Mucosa of rectum (tissue), 2 donors: ENCODE measurements at regions not wholly inside any gene's neighbourhood (a gene's known extent, or its start where the extent isn't known, plus 50 kb on each side); places are given as distances from the start of the nearest gene placed in this dataset.

Experiments used
- H3K27ac ChIP-seq, 2 donors: one replicate each; pipeline ENCODE4 v1.7.0; 2013; ENCODE audit warnings: inconsistent platforms in 2 of 2, low read depth in 2 of 2, low read length in 2 of 2
- H3K27me3 ChIP-seq, 2 donors: one replicate each; pipeline ENCODE4 v1.7.0; 2013; ENCODE audit warnings: low read length in 2 of 2; ENCODE audit not compliant: control insufficient read depth in 2 of 2, insufficient read depth in 2 of 2
- H3K36me3 ChIP-seq, 2 donors: one replicate each; pipeline ENCODE4 v1.7.0; 2013; ENCODE audit warnings: low read length in 2 of 2; ENCODE audit not compliant: control insufficient read depth in 2 of 2, insufficient read depth in 2 of 2
- H3K4me1 ChIP-seq, 2 donors: one replicate each; pipeline ENCODE4 v1.7.0; 2013; ENCODE audit warnings: low read length in 2 of 2, mild to moderate bottlenecking in 1 of 2; ENCODE audit not compliant: control insufficient read depth in 2 of 2, insufficient read depth in 2 of 2
- H3K4me3 ChIP-seq, 2 donors: one replicate each; pipeline ENCODE4 v1.7.0; 2013; ENCODE audit warnings: low read length in 2 of 2
- H3K9ac ChIP-seq, 2 donors: one replicate each; pipeline ENCODE4 v1.7.0; 2013; ENCODE audit warnings: low read length in 2 of 2, low read depth in 1 of 2, mild to moderate bottlenecking in 1 of 2
- H3K9me3 ChIP-seq, 2 donors: one replicate each; pipeline ENCODE4 v1.7.0; 2013; ENCODE audit warnings: low read length in 2 of 2; ENCODE audit not compliant: control insufficient read depth in 2 of 2
- donor health status: healthy.
- donor health status: Normal muscosa, but diverticular disease.

- H3K4me1 ChIP-seq: no peaks in the 10 kb centered on the region
- no peak overlapping the region for H3K4me3 ChIP-seq
- H3K27ac ChIP-seq: no peak overlapping the region
- H3K9me3 ChIP-seq: no peaks in the 10 kb centered on the region
- no peak overlapping the region for H3K9ac ChIP-seq
- H3K27me3 ChIP-seq: no peaks in the 10 kb centered on the region
- H3K36me3 ChIP-seq: peaks cover 2 to 9% of the 10 kb centered on the region in 2 donors
Observed at GRCh38 chrX:45743906-45744625, 543.4 kb upstream of the DIPK2B start.

GRCh38 chrX:45743081-45743533 is 542.4 kb upstream of the DIPK2B start:
- Histone ChIP-seq H3K27me3 (no peaks in the 10 kb centered on the region), H3K4me3 (no peak overlapping the region), H3K36me3 (peaks cover 2 to 9% of the 10 kb centered on the region in 2 donors), H3K27ac (no peak overlapping the region), H3K9me3 (no peaks in the 10 kb centered on the region), H3K9ac (no peak overlapping the region), H3K4me1 (no peaks in the 10 kb centered on the region)

GRCh38 chrX:45740291-45740690 is 539.6 kb upstream of the DIPK2B start:
- Histone ChIP-seq H3K9ac (no peak overlapping the region), H3K27me3 (no peaks in the 10 kb centered on the region), H3K27ac (no peak overlapping the region), H3K36me3 (no peaks in the 10 kb centered on the region), H3K4me3 (no peak overlapping the region), H3K9me3 (no peaks in the 10 kb centered on the region), H3K4me1 (no peaks in the 10 kb centered on the region)

GRCh38 chrX:45735571-45735970 is 534.9 kb upstream of the DIPK2B start:
- H3K9me3 ChIP-seq: no peaks in the 10 kb centered on the region
- H3K36me3 ChIP-seq: no peaks in the 10 kb centered on the region
- H3K4me3 ChIP-seq: no peak overlapping the region
- H3K4me1 ChIP-seq: no peaks in the 10 kb centered on the region
- no peak overlapping the region for H3K9ac ChIP-seq
- H3K27me3 ChIP-seq: no peaks in the 10 kb centered on the region
- H3K27ac ChIP-seq: no peak overlapping the region

DNA sequence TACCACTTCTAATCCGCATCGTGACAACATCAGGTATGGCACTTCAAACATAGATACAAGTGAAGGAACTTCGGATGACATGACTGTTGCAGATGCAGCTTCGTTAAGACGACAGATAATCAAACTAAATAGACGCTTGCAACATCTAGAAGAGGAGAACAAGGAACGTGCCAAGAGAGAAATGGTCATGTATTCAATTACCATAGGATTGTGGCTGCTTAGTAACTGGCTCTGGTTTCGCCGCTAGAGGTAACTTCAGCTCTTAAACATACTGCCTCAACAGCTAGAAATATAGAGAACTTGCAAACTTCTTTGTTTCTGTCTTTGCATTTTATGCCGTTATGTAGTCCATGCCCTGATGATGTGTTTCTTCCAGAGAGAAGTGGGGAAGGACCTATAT is 530.8 kb upstream of the DIPK2B start:
- H3K4me1 ChIP-seq: no peaks in the 10 kb centered on the region
- no peaks in the 10 kb centered on the region for H3K36me3 ChIP-seq
- H3K4me3 ChIP-seq: no peak overlapping the region
- no peak overlapping the region for H3K27ac ChIP-seq
- H3K9ac ChIP-seq: no peak overlapping the region
- no peaks in the 10 kb centered on the region for H3K9me3 ChIP-seq
- H3K27me3 ChIP-seq: no peaks in the 10 kb centered on the region

DNA sequence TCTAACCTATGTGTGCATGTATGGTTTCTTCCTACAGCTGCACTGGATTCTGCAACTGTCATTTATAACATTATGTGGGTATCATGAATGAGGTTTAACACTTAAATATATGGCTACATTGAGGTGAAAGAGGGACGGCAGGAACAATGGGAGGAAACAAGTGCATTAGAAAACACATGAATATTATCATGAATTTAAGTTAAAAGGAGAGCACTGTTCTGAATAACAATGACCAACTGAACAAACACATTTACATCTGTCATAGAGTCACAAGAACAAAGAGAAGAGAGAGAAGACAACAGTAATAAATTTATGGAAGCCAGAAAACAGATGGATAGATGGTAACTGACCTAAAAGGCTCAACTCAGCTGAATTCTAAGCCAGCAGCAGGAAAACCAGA is 527.1 kb upstream of the DIPK2B start:
- no peaks in the 10 kb centered on the region for H3K4me1 ChIP-seq
- H3K9ac ChIP-seq: no peak overlapping the region
- H3K36me3 ChIP-seq: no peaks in the 10 kb centered on the region
- no peak overlapping the region for H3K4me3 ChIP-seq
- no peak overlapping the region for H3K27ac ChIP-seq
- no peaks in the 10 kb centered on the region for H3K27me3 ChIP-seq
- H3K9me3 ChIP-seq: no peaks in the 10 kb centered on the region

GRCh38 chrX:45722471-45722870 is 521.8 kb upstream of the DIPK2B start:
- H3K4me3 ChIP-seq: no peak overlapping the region
- H3K4me1 ChIP-seq: no peaks in the 10 kb centered on the region
- no peaks in the 10 kb centered on the region for H3K36me3 ChIP-seq
- no peaks in the 10 kb centered on the region for H3K27me3 ChIP-seq
- H3K9me3 ChIP-seq: no peaks in the 10 kb centered on the region
- H3K9ac ChIP-seq: no peak overlapping the region
- no peak overlapping the region for H3K27ac ChIP-seq

- Histone ChIP-seq H3K27me3 (no peaks in the 10 kb centered on the region), H3K27ac (no peak overlapping the region), H3K9me3 (no peaks in the 10 kb centered on the region), H3K4me1 (peaks cover 2 to 8% of the 10 kb centered on the region in 2 donors), H3K4me3 (no peak overlapping the region), H3K9ac (no peak overlapping the region), H3K36me3 (no peaks in the 10 kb centered on the region)
Observed at GRCh38 chrX:45719751-45720501, 519.2 kb upstream of the DIPK2B start.

DNA sequence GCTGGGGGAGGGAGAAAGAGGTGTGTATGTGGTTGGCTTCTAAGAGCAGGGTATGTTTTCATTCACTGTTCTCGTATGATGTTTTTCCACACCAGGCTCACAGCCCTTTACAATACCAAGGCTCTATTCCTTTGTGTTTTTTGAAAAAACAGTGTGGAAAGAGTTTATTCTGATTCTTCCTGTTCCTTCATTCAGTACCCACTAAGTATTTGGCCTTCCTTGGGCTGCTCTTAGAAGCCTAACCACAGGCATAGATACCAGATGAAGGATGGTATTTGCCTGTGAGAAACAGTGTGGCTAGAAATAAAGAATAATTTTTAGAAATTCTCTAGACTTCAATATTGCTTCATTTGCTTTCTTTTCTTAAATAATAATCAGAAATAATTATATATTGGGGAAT is 518.0 kb upstream of the DIPK2B start:
- H3K27me3 ChIP-seq: peaks cover 0 to 3% of the 10 kb centered on the region in 2 donors
- no peak overlapping the region for H3K4me3 ChIP-seq
- H3K27ac ChIP-seq: no peak overlapping the region
- no peaks in the 10 kb centered on the region for H3K9me3 ChIP-seq
- no peak overlapping the region for H3K9ac ChIP-seq
- H3K4me1 ChIP-seq: peaks cover 3 to 8% of the 10 kb centered on the region in 2 donors
- H3K36me3 ChIP-seq: no peaks in the 10 kb centered on the region

DNA sequence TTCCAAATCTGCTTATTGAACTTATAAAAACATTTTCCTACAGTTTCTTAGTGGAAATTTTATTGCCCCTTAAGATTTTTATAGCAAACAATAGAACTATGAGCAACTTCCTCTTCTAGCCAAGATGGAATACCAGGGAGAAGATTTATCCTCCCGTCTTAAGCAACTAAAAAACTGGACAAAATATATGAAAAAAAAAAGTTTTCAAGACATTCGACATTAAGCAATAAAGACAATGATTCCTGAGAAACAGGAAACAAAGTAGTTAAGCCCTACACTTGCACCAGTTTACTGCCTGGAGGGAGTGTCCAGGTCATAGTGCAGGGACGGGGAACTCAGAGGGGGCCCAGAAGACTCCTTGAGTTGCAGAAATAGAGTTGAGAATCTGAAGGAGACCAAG is 516.1 kb upstream of the DIPK2B start:
- H3K27ac ChIP-seq: no peak overlapping the region

More for the DNA sequence above, 516.1 kb upstream of the DIPK2B start:
- H3K9me3 ChIP-seq: no peaks in the 10 kb centered on the region
- no peaks in the 10 kb centered on the region for H3K36me3 ChIP-seq
- H3K27me3 ChIP-seq: peaks cover 0 to 3% of the 10 kb centered on the region in 2 donors
- H3K9ac ChIP-seq: no peak overlapping the region
- H3K4me1 ChIP-seq: peaks cover 3 to 8% of the 10 kb centered on the region in 2 donors
- no peak overlapping the region for H3K4me3 ChIP-seq
